MM.1S (cell line): ENCODE measurements at regions not wholly inside any gene's neighbourhood (a gene's known extent, or its start where the extent isn't known, plus 50 kb on each side); places are given as distances from the start of the nearest gene placed in this dataset.

ENCODE experiments used
- DNase-seq: peaks from one replicate; pipeline ENCODE4 v3.0.0-alpha.2; 2015
- H2AFZ ChIP-seq: fragments of 300-600 bp; sonication (generic); 2 replicates; pipeline ENCODE4 v1.6.0; 2016; ENCODE audit warnings: antibody characterized with exemption, low read length
- H3F3A ChIP-seq: fragments of 300-600 bp; sonication (generic); 2 replicates; pipeline ENCODE4 v1.6.1; 2016; ENCODE audit warnings: mild to moderate bottlenecking, antibody characterized with exemption, low read length, moderate library complexity, mixed read lengths; ENCODE audit not compliant: insufficient read depth
- H3K27ac ChIP-seq: fragments of 300-600 bp; sonication (generic); 2 replicates; pipeline ENCODE4 v1.5.1; 2016; ENCODE audit warnings: mild to moderate bottlenecking, low read length
- H3K27me3 ChIP-seq: fragments of 300-600 bp; sonication (generic); replicated peaks from 2 replicates; pipeline ENCODE4 v1.6.0; 2016; ENCODE audit warnings: low read length; ENCODE audit not compliant: insufficient read depth
- H3K36me3 ChIP-seq: fragments of 300-600 bp; sonication (generic); replicated peaks from 2 replicates; pipeline ENCODE4 v1.6.1; 2016; ENCODE audit warnings: mild to moderate bottlenecking, low read length, mixed read lengths; ENCODE audit not compliant: insufficient read depth
- H3K4me1 ChIP-seq: fragments of 300-600 bp; sonication (generic); 2 replicates; pipeline ENCODE4 v1.6.1; 2016; ENCODE audit warnings: low read length, mixed read lengths
- H3K4me2 ChIP-seq: fragments of 300-600 bp; sonication (generic); 2 replicates; pipeline ENCODE4 v1.6.0; 2016; ENCODE audit warnings: low read depth, low read length
- H3K4me3 ChIP-seq: fragments of 300-600 bp; sonication (generic); 2 replicates; pipeline ENCODE4 v1.5.1; 2016; ENCODE audit warnings: low read length, mixed read lengths
- H3K79me2 ChIP-seq: fragments of 300-600 bp; sonication (generic); 2 replicates; pipeline ENCODE4 v1.6.1; 2016; ENCODE audit warnings: mixed run types, low read length, mixed read lengths
- H3K9ac ChIP-seq: fragments of 300-600 bp; sonication (generic); 2 replicates; pipeline ENCODE4 v1.6.1; 2016; ENCODE audit warnings: low read length, mixed read lengths
- H3K9me2 ChIP-seq: fragments of 300-600 bp; sonication (generic); replicated peaks from 2 replicates; pipeline ENCODE4 v1.6.1; 2016; ENCODE audit warnings: mild to moderate bottlenecking, low read length, mixed read lengths; ENCODE audit not compliant: insufficient read depth
- H3K9me3 ChIP-seq: fragments of 300-600 bp; sonication (generic); replicated peaks from 2 replicates; pipeline ENCODE4 v1.6.1; 2016; ENCODE audit warnings: mild to moderate bottlenecking, low read length, mixed read lengths; ENCODE audit not compliant: insufficient read depth
- H4K20me1 ChIP-seq: fragments of 300-600 bp; sonication (generic); 2 replicates; pipeline ENCODE4 v1.6.1; 2016; ENCODE audit warnings: mild to moderate bottlenecking, low read length, moderate library complexity, mixed read lengths; ENCODE audit not compliant: insufficient read depth
- EZH2 ChIP-seq: fragments of 300-600 bp; sonication (generic); optimal IDR thresholded peaks from 2 replicates; pipeline ENCODE3; 2017; ENCODE audit warnings: low read depth, mild to moderate bottlenecking, antibody characterized with exemption, low read length, mixed read lengths
- EZH2phosphoT487 ChIP-seq: fragments of 300-600 bp; sonication (generic); IDR thresholded peaks from 2 replicates; pipeline ENCODE4 v1.6.1; 2018; ENCODE audit warnings: antibody characterized with exemption, low read length
- TF ChIP-seq, protein P1 (sequence below): fragments of 300-600 bp; sonication (generic); IDR thresholded peaks from 2 replicates; pipeline ENCODE4 v1.5.1; 2016; ENCODE audit warnings: antibody characterized with exemption, low read length, mixed read lengths

- TF ChIP-seq EZH2phosphoT487, result no peak
- TF ChIP-seq, protein P1, sequence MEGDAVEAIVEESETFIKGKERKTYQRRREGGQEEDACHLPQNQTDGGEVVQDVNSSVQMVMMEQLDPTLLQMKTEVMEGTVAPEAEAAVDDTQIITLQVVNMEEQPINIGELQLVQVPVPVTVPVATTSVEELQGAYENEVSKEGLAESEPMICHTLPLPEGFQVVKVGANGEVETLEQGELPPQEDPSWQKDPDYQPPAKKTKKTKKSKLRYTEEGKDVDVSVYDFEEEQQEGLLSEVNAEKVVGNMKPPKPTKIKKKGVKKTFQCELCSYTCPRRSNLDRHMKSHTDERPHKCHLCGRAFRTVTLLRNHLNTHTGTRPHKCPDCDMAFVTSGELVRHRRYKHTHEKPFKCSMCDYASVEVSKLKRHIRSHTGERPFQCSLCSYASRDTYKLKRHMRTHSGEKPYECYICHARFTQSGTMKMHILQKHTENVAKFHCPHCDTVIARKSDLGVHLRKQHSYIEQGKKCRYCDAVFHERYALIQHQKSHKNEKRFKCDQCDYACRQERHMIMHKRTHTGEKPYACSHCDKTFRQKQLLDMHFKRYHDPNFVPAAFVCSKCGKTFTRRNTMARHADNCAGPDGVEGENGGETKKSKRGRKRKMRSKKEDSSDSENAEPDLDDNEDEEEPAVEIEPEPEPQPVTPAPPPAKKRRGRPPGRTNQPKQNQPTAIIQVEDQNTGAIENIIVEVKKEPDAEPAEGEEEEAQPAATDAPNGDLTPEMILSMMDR, result no peak
- TF ChIP-seq EZH2, result no peak
- H3F3A ChIP-seq, result no peaks in the 10 kb centered on the region
- H4K20me1 ChIP-seq, result no peaks in the 10 kb centered on the region
- no peaks in the 10 kb centered on the region for H3K79me2 ChIP-seq
- H3K4me2 ChIP-seq, result no peak overlapping the region
- no peaks in the 10 kb centered on the region for H3K27me3 ChIP-seq
- no peak overlapping the region for H3K4me3 ChIP-seq
- no peaks in the 10 kb centered on the region for H3K36me3 ChIP-seq
- H3K9ac ChIP-seq, result no peak overlapping the region
- H3K9me2 ChIP-seq, result no peaks in the 10 kb centered on the region
- no peak overlapping the region for H3K27ac ChIP-seq
- no peak overlapping the region for H2AFZ ChIP-seq
- DNase-seq, result no peak
- H3K4me1 ChIP-seq, result no peaks in the 10 kb centered on the region
- no peaks in the 10 kb centered on the region for H3K9me3 ChIP-seq
Observed at GRCh38 chr3:8380904-8381704, 120.5 kb upstream of the LMCD1 start.

DNA sequence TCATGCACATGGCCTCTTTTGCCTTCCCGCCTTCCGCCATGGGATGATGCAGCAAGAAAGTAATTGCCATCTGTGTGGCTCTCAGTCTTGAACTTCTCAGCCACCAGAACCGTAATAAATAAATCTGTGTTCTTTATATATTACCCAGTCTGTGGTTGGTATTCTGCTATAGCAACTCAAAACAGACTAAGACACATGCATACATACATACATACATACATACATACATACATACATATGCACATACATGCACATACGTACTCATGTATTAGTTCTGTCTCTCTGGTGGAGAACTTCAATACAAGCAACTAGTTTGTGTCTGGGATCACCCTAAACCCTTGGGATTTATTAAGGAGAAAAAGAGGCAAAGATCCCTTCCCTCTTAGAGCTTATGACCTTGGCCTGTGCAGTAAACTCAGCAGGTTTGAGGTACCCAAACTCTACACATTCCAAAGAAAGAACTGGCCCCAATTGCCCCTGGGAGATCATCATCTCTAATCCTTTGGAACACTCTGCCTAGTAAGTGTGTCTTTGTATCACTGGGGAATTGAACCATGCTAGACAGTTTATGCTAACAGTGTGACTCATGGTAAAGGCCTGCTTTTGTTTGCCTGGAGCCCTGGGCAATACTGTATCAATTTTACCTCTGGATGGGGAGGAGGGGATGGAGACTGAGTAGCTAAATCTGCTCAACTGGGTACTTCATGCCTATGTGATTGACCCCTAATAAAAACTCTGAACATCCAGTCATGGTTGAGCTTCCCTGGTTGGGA, 115.6 kb upstream of the LMCD1 start:
- Histone ChIP-seq H3F3A (no peaks in the 10 kb centered on the region), H3K9me2 (no peaks in the 10 kb centered on the region), H3K79me2 (no peaks in the 10 kb centered on the region), H3K27ac (no peak overlapping the region), H3K36me3 (no peaks in the 10 kb centered on the region), H3K27me3 (no peaks in the 10 kb centered on the region), H3K9me3 (no peaks in the 10 kb centered on the region), H3K4me1 (no peaks in the 10 kb centered on the region), H3K4me2 (no peak overlapping the region), H3K9ac (no peak overlapping the region), H2AFZ (no peak overlapping the region), H3K4me3 (no peak overlapping the region), H4K20me1 (no peaks in the 10 kb centered on the region)
- no peak for DNase-seq
- TF ChIP-seq EZH2phosphoT487 (no peak), EZH2 (no peak)
- TF ChIP-seq, protein P1, result no peak

DNA sequence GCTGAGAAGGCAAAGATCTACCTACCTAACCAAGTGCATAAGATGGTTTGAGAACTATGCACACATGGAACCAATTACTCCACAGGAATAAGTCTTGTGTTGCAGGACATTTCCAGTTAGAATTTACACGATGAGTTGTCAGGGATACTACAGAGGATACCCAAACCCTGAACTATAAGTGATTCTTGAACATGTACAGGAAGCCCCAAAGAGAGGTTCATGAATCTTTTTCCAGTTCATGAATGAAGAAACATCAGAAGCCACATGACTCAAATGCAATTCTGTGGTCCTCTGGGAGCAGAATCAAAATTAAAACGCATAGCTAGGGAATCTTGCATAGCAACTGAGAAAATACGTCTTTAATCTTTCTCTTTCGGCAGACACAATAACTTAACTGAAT, 114.1 kb upstream of the LMCD1 start:
- H3K79me2 ChIP-seq, result no peaks in the 10 kb centered on the region
- no peaks in the 10 kb centered on the region for H3K9me3 ChIP-seq
- H3K9me2 ChIP-seq, result no peaks in the 10 kb centered on the region
- H3K9ac ChIP-seq, result no peak overlapping the region
- no peaks in the 10 kb centered on the region for H3K4me1 ChIP-seq
- no peak overlapping the region for H2AFZ ChIP-seq
- no peaks in the 10 kb centered on the region for H3K36me3 ChIP-seq
- TF ChIP-seq EZH2phosphoT487, result no peak
- TF ChIP-seq EZH2, result no peak
- TF ChIP-seq, protein P1, result no peak
- H3K4me3 ChIP-seq, result no peak overlapping the region
- H3K27ac ChIP-seq, result no peak overlapping the region
- H3K4me2 ChIP-seq, result no peak overlapping the region
- no peaks in the 10 kb centered on the region for H4K20me1 ChIP-seq
- no peaks in the 10 kb centered on the region for H3K27me3 ChIP-seq
- no peak for DNase-seq
- H3F3A ChIP-seq, result no peaks in the 10 kb centered on the region
